Peyer's patch (tissue), 4 donors: ENCODE measurements at regions not wholly inside any gene's neighbourhood (a gene's known extent, or its start where the extent isn't known, plus 50 kb on each side); places are given as distances from the start of the nearest gene placed in this dataset.

Experiments used
- CTCF ChIP-seq, 6 experiments: fragments of 450-650 bp in 4 of 6; fragments of 200-600 bp in 2 of 6; sonication (generic) in 1 of 6; IDR thresholded peaks; one replicate each; pipeline ENCODE4 v1.5.1; 2017 to 2019; ENCODE audit warnings: antibody characterized with exemption in 6 of 6, mild to moderate bottlenecking in 3 of 6, moderate library complexity in 1 of 6
- POLR2A ChIP-seq, 2 donors: fragments of 450-650 bp; IDR thresholded peaks; one replicate each; pipeline ENCODE4 v1.5.1; 2017; ENCODE audit warnings: antibody characterized with exemption in 2 of 2, mild to moderate bottlenecking in 2 of 2, moderate library complexity in 2 of 2

DNA sequence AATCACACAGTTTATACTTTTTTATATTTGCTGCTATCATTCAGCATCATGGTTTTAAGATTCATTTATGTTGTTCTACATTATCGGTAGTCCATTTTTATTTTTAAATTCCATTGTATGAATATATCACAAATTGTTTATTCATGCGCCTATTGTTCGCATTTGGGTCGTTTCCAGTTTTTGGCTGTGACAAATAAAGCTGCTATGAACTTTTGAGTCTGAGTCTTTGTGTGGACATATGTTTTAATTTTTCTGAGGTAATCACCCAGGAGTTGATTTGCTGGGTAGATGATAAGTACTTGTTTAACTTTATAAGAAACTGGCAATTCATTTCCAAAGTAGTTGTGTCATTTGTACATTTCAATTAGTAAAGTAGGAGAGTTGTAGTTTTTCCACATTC is 74.2 kb upstream of the CSNK1A1L start:
- TF ChIP-seq CTCF (IDR thresholded peaks at IDR 0.05): no peak
- TF ChIP-seq POLR2A (IDR thresholded peaks at IDR 0.05): no peak
